Thyroid gland (tissue), 4 donors: ENCODE measurements at regions not wholly inside any gene's neighbourhood (a gene's known extent, or its start where the extent isn't known, plus 50 kb on each side); places are given as distances from the start of the nearest gene placed in this dataset.

Experiments
- DNase-seq, 2 donors: peaks; one replicate each; pipeline ENCODE4 v3.0.0-alpha.2; 2019
- H3K27ac ChIP-seq, 3 donors: fragments of 200-600 bp; sonication (generic); 1 replicate in 2 of 3; 2 replicates in 1 of 3; pipeline ENCODE4 v1.5.1; 2016 to 2019; ENCODE audit warnings: mild to moderate bottlenecking in 1 of 3, moderate library complexity in 1 of 3
- H3K27me3 ChIP-seq: fragments of 200-600 bp; sonication (generic); one replicate; pipeline ENCODE4 v1.5.1; 2019
- H3K36me3 ChIP-seq, 2 donors: fragments of 200-600 bp; sonication (generic); one replicate each; pipeline ENCODE4 v1.5.1; 2016 to 2019
- H3K4me1 ChIP-seq, 2 donors: fragments of 200-600 bp; sonication (generic); one replicate each; pipeline ENCODE4 v1.5.1; 2017 to 2019
- H3K4me3 ChIP-seq, 3 donors: fragments of 200-600 bp; sonication (generic); replicated peaks in 1 of 3; 1 replicate in 2 of 3; 2 replicates in 1 of 3; pipeline ENCODE4 v1.5.1; 2016; ENCODE audit warnings: mild to moderate bottlenecking in 1 of 3
- H3K9me3 ChIP-seq: fragments of 200-600 bp; sonication (generic); one replicate; pipeline ENCODE4 v1.5.1; 2017
- POLR2A ChIP-seq, 2 donors: fragments of 450-650 bp; IDR thresholded peaks; one replicate each; pipeline ENCODE4 v1.6.1; 2017; ENCODE audit warnings: antibody characterized with exemption in 2 of 2, mild to moderate bottlenecking in 2 of 2, moderate library complexity in 1 of 2
- WGBS, 2 donors: methylation state at CpG; one replicate each; pipeline ENCODE4 v1.1.5; 2017; 5-methylcytosine and 5-hydroxymethylcytosine counted together
- intact Hi-C: fragments of 100-400 bp; cut with DNase I; formaldehyde crosslinking; loops from one replicate; pipeline ENCODE4 v1.15.1; 2023
- TF ChIP-seq, protein P1 (sequence below), 6 experiments: fragments of 200-600 bp in 3 of 6; fragments of 450-650 bp in 3 of 6; sonication (generic) in 3 of 6; IDR thresholded peaks; one replicate each; pipeline ENCODE4 v1.5.1; 2016 to 2019; ENCODE audit warnings: antibody characterized with exemption in 6 of 6, mild to moderate bottlenecking in 2 of 6, inconsistent platforms in 1 of 6, moderate library complexity in 1 of 6

DNA sequence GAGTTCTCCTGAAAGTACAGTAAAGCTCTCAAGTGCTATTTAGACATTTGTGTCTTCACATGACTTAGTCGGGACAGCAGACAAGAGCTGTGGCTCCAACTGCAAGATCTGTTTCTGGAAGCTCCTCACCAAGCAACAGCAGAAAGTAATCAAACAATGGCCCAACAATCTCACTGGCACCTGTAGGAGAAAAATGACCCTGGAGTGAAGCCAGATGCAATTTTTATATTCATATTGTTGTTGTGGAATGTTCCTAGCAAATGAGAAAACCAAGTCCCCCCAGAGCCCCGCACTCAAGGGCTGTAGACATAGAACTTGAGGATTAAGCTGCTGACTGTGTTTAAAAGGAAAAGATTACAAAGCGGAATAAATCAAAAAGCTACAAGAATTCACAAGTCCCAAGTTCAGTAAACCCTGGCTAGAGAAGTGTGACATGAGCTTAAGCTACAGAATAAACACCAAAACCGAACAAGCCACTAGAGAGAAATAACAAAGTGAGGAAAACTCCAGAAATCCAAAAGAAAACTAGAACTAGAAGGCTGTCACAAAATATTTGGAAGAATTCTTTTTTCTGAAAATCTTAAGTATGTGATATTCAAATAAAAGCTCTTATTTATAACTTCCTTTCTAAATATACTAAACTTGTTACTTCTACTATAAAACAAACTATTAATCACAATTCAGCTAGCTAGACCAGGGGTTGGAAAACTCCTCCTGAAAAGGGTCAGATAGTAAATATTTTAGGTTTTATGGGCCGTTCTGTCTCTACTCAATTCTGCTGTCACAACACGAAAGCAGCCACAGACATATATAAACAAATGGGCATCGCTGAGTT lies 454.5 kb downstream of the SUCLA2 start:
- H3K9me3 ChIP-seq, result no peaks in the 10 kb centered on the region
- H3K36me3 ChIP-seq, result no peaks in the 10 kb centered on the region
- H3K27ac ChIP-seq, result no peak overlapping the region
- intact Hi-C loops, result no loop called here
- H3K4me1 ChIP-seq, result no peaks in the 10 kb centered on the region
- DNase-seq, result no peak
- 26 to 35% methylated on average over 7 of the region's 7 CpGs for WGBS, 2 donors
- TF ChIP-seq, protein P1, sequence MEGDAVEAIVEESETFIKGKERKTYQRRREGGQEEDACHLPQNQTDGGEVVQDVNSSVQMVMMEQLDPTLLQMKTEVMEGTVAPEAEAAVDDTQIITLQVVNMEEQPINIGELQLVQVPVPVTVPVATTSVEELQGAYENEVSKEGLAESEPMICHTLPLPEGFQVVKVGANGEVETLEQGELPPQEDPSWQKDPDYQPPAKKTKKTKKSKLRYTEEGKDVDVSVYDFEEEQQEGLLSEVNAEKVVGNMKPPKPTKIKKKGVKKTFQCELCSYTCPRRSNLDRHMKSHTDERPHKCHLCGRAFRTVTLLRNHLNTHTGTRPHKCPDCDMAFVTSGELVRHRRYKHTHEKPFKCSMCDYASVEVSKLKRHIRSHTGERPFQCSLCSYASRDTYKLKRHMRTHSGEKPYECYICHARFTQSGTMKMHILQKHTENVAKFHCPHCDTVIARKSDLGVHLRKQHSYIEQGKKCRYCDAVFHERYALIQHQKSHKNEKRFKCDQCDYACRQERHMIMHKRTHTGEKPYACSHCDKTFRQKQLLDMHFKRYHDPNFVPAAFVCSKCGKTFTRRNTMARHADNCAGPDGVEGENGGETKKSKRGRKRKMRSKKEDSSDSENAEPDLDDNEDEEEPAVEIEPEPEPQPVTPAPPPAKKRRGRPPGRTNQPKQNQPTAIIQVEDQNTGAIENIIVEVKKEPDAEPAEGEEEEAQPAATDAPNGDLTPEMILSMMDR (IDR thresholded peaks at IDR 0.05), result no peak
- no peaks in the 10 kb centered on the region for H3K27me3 ChIP-seq
- no peak overlapping the region for H3K4me3 ChIP-seq

DNA sequence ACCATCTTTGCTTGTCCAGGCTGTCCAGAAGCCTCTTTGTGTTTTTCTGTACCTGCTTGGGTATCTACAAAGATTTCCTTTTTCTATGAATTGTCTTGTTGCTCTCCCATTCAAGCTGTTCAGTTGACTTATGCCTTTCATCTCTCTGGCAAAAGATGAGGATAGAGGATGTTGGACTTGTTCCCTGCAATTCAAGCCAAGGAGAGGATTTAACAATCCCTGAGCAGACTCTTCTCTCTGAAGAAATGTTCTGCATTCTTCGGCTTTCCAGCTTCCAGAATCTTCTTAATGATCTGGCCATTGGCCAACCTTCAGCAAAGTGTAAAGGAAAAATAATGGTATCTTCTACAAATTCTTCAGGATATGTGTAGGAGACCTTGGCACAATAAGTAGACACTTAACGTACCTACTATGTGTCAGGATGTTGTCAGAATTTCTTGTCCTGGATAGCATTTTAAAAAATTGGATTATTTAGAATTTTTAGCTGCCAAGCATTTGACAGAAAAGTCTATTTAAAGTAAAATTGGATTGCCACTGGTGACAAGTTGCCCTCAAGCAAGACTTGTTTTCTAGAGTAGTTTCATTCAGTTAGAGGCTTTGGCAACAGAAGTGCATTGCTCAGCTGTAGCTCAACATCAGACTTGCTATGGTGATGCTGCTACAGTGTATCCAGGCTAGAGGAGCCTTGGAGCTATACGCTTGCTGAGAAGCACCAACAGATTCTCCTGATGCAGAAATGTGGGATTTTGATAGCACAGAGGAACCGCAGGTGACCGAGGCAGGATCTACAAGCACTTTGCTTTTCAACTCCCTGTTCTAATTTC lies 455.7 kb downstream of the SUCLA2 start:
- H3K27ac ChIP-seq, result no peak overlapping the region
- H3K4me1 ChIP-seq, result no peaks in the 10 kb centered on the region
- WGBS, 2 donors, result 58 to 62% methylated on average over 5 of the region's 5 CpGs
- TF ChIP-seq POLR2A (IDR thresholded peaks at IDR 0.05), result no peak
- DNase-seq, result no peak
- H3K4me3 ChIP-seq, result no peak overlapping the region
- no peaks in the 10 kb centered on the region for H3K27me3 ChIP-seq
- no peaks in the 10 kb centered on the region for H3K9me3 ChIP-seq
- intact Hi-C loops, result no loop called here
- H3K36me3 ChIP-seq, result no peaks in the 10 kb centered on the region

DNA sequence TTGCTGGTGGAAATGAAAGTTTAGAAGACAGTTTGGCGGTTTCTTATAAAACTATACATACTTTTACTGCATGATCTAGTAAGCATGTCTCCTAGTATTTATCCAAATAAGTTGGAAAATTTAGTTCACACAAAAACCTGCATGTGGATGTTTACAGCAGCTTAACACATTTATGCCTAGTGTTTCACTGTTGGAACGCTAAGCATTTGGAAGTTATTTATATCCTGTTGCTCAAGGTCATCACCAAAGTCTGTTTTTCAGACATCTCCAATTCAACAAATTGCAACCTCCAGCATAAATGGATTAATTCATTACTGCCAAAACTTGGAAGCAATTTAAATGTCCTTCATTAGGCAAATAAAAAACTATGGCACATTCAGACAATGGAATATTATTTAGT lies 461.8 kb downstream of the SUCLA2 start:
- Histone ChIP-seq H3K4me1 (no peaks in the 10 kb centered on the region), H3K9me3 (no peaks in the 10 kb centered on the region), H3K4me3 (no peak overlapping the region), H3K27me3 (no peaks in the 10 kb centered on the region), H3K27ac (no peak overlapping the region), H3K36me3 (no peaks in the 10 kb centered on the region)
- 90 to 91% methylated on average over 2 of the region's 2 CpGs for WGBS, 2 donors
- TF ChIP-seq, protein P1 (IDR thresholded peaks at IDR 0.05), result no peak
- no peak for TF ChIP-seq POLR2A (IDR thresholded peaks at IDR 0.05)
- intact Hi-C loops, result no loop called here
- DNase-seq, result no peak

DNA sequence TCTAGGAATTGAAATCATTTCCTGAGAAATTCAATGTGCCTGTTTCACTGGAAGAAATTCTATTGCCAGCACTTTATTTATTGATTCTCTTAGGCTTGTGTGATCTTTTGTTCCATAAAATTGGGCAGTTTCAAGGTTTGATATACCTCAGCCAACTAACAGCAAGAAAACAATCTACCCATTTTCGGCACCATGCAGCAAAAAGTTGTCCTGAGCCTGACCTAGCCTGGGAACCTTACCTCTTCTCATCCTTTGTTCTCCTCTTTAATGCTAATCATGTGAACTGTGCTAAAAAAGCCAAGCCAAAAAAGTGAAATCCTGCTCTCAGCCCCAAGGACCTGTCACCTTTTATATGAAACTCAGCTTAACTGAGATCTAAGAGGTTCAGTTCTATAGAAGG lies 477.3 kb downstream of the SUCLA2 start:
- 87 to 93% methylated on average over 1 of the region's 1 CpG for WGBS, 2 donors
- TF ChIP-seq, protein P1 (IDR thresholded peaks at IDR 0.05), result no peak
- TF ChIP-seq POLR2A (IDR thresholded peaks at IDR 0.05), result no peak
- H3K9me3 ChIP-seq, result no peaks in the 10 kb centered on the region
- no peak overlapping the region for H3K4me3 ChIP-seq
- H3K4me1 ChIP-seq, result no peaks in the 10 kb centered on the region
- H3K27me3 ChIP-seq, result no peaks in the 10 kb centered on the region
- no peaks in the 10 kb centered on the region for H3K36me3 ChIP-seq
- DNase-seq, result no peak
- H3K27ac ChIP-seq, result no peak overlapping the region
- intact Hi-C loops, result no loop called here

DNA sequence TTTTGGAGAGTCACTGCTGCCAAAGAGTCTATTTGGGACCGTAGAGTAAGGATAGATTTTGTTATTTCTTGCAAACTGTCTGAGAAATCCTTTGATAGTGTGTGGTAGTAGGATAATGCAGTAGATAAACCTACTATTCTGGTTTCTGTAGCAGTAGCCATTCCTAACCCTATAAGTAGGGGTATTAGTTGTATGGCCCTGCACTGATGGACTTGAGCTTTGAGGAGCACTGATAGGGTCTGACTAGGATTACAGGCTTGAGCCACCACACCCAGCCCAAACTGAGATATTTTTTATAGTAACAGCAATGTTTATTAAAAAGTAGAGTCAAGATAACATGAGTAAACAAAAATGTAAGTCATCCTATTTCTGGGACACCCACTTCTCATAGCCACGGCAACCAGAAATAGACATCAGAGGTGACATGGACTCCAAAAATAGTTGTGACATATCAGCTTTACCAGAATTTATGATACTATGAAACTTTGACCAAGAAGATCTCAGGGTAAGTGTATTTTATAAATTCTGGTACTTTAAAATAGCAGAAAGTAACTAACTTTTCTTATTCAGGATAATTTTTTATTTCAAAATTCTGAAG lies 479.1 kb downstream of the SUCLA2 start:
- no peaks in the 10 kb centered on the region for H3K4me1 ChIP-seq
- WGBS, 2 donors, result 82 to 84% methylated on average over 2 of the region's 2 CpGs
- no peak for TF ChIP-seq POLR2A (IDR thresholded peaks at IDR 0.05)
- TF ChIP-seq, protein P1 (IDR thresholded peaks at IDR 0.05), result no peak
- intact Hi-C loops, result no loop called here
- DNase-seq, result no peak
- no peak overlapping the region for H3K4me3 ChIP-seq
- no peaks in the 10 kb centered on the region for H3K9me3 ChIP-seq
- no peak overlapping the region for H3K27ac ChIP-seq
- H3K36me3 ChIP-seq, result no peaks in the 10 kb centered on the region
- no peaks in the 10 kb centered on the region for H3K27me3 ChIP-seq
